ENCODE measurements at regions not wholly inside any gene's neighbourhood (a gene's known extent, or its start where the extent isn't known, plus 50 kb on each side); places are given as distances from the start of the nearest gene placed in this dataset.
"Not testable (repeated sequence)": the region's sequence is repeated elsewhere in the genome, so short reads cannot be mapped to it uniquely, and the experiment has no call there.

DNA sequence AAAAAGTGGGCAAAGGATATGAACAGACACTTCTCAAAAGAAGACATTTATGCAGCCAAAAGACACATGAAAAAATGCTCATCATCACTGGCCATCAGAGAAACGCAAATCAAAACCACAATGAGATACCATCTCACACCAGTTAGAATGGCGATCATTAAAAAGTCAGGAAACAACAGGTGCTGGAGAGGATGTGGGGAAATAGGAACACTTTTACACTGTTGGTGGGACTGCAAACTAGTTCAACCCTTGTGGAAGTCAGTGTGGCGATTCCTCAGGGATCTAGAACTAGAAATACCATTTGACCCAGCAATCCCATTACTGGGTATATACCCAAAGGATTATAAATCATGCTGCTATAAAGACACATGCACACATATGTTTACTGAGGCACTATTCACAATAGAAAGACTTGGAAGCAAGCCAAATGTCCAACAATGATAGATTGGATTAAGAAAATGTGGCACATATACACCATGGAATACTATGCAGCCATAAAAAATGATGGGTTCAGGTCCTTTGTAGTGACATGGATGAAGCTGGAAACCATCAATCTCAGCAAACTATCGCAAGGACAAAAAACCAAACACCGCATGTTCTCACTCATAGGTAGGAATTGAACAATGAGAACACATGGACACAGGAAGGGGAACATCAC is 88.9 kb downstream of the RRAGC start:
- TF ChIP-seq, protein P1, sequence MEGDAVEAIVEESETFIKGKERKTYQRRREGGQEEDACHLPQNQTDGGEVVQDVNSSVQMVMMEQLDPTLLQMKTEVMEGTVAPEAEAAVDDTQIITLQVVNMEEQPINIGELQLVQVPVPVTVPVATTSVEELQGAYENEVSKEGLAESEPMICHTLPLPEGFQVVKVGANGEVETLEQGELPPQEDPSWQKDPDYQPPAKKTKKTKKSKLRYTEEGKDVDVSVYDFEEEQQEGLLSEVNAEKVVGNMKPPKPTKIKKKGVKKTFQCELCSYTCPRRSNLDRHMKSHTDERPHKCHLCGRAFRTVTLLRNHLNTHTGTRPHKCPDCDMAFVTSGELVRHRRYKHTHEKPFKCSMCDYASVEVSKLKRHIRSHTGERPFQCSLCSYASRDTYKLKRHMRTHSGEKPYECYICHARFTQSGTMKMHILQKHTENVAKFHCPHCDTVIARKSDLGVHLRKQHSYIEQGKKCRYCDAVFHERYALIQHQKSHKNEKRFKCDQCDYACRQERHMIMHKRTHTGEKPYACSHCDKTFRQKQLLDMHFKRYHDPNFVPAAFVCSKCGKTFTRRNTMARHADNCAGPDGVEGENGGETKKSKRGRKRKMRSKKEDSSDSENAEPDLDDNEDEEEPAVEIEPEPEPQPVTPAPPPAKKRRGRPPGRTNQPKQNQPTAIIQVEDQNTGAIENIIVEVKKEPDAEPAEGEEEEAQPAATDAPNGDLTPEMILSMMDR (IDR thresholded peaks at IDR 0.05; ENCODE audit: insufficient read depth, low read length), result not testable (repeated sequence)
- TF ChIP-seq POLR2AphosphoS5 (IDR thresholded peaks at IDR 0.05; ENCODE audit: low read depth), result not testable (repeated sequence)

Data from HL-60 (cell line).